MCF 10A (cell line): ENCODE measurements at regions not wholly inside any gene's neighbourhood (a gene's known extent, or its start where the extent isn't known, plus 50 kb on each side); places are given as distances from the start of the nearest gene placed in this dataset.

Experiments used
- BruUV-seq: library from RNA; stranded (reverse); fragments of 400-500 nt; replicated peaks from 2 replicates; lab custom pipeline; 2021; lab: Mats Ljungman, UMichigan
- CTCF ChIA-PET: fragments of 300-600 bp; sonication (Branson Sonifier 250); formaldehyde crosslinking; extraction: SDS; loops from one replicate; lab custom pipeline; 2021; ENCODE audit warnings: antibody characterized with exemption, inconsistent platforms; lab: Yijun Ruan, JAX
- POLR2A ChIA-PET: fragments of 300-600, 350-650 bp; sonication (Branson Sonifier 250); formaldehyde crosslinking; extraction: SDS; loops from one replicate; lab custom pipeline; 2020; ENCODE audit warnings: antibody characterized with exemption, inconsistent platforms; lab: Yijun Ruan, JAX
- DNase-seq: peaks from one replicate; pipeline ENCODE4 v3.0.0-alpha.2; 2018; ENCODE audit not compliant: unreplicated experiment
- H3K27ac Mint-ChIP-seq: one replicate; pipeline ENCODE4 v1.8.0; 2022; ENCODE audit warnings: mild to moderate bottlenecking, low read depth, mixed read lengths; ENCODE audit not compliant: unreplicated experiment
- H3K27me3 Mint-ChIP-seq: one replicate; pipeline ENCODE4 v1.8.0; 2022; ENCODE audit warnings: mixed read lengths; ENCODE audit not compliant: insufficient read depth, unreplicated experiment
- H3K36me3 Mint-ChIP-seq: one replicate; pipeline ENCODE4 v1.8.0; 2022; ENCODE audit warnings: mild to moderate bottlenecking, moderate library complexity, mixed read lengths; ENCODE audit not compliant: insufficient read depth, unreplicated experiment
- H3K4me1 Mint-ChIP-seq: one replicate; pipeline ENCODE4 v1.8.0; 2022; ENCODE audit warnings: mixed read lengths; ENCODE audit not compliant: insufficient read depth, unreplicated experiment
- H3K4me3 Mint-ChIP-seq: one replicate; pipeline ENCODE4 v1.8.0; 2022; ENCODE audit warnings: mild to moderate bottlenecking, moderate library complexity, mixed read lengths; ENCODE audit not compliant: unreplicated experiment
- H3K9me3 Mint-ChIP-seq: one replicate; pipeline ENCODE4 v1.8.0; 2022; ENCODE audit warnings: mixed read lengths; ENCODE audit not compliant: unreplicated experiment
- intact Hi-C: fragments of 100-400 bp; cut with micrococcal nuclease; formaldehyde crosslinking; loops from 2 replicates; pipeline ENCODE4 v1.14.1; 2022
- TF ChIP-seq, protein P1 (sequence below): fragments of 200-600 bp; IDR thresholded peaks from one replicate; pipeline ENCODE4 v1.8.0; 2022; ENCODE audit warnings: antibody characterized with exemption, mild to moderate bottlenecking; ENCODE audit not compliant: unreplicated experiment

DNA sequence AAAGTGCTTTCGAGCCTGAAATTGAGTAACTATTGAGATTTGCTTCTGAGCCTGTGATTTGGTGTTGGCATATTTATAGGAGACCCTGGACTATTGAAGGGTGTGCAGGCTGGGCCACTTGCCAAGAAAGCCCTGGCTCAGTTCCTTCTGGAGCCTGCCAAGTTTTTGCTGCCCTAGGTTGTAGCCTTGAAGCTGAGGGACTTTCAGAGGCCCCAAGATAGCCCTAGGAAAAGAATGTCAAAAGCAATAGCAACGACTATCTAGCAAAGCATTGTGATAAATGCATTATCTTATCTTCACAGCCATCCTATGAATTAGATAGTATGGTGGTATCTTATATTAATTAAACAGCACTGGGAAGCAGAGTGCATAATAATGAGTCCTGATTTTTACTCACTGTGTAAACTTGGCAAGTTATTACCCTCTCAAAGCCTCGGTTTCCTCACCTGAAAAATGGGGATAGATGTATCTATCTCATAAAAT, 473.7 kb upstream of the PODXL start:
- peak; percentile 52 for DNase-seq
- H3K27ac Mint-ChIP-seq = no peak overlapping the region
- no peak overlapping the region for H3K4me3 Mint-ChIP-seq
- no peaks in the 10 kb centered on the region for H3K27me3 Mint-ChIP-seq
- TF ChIP-seq, protein P1, sequence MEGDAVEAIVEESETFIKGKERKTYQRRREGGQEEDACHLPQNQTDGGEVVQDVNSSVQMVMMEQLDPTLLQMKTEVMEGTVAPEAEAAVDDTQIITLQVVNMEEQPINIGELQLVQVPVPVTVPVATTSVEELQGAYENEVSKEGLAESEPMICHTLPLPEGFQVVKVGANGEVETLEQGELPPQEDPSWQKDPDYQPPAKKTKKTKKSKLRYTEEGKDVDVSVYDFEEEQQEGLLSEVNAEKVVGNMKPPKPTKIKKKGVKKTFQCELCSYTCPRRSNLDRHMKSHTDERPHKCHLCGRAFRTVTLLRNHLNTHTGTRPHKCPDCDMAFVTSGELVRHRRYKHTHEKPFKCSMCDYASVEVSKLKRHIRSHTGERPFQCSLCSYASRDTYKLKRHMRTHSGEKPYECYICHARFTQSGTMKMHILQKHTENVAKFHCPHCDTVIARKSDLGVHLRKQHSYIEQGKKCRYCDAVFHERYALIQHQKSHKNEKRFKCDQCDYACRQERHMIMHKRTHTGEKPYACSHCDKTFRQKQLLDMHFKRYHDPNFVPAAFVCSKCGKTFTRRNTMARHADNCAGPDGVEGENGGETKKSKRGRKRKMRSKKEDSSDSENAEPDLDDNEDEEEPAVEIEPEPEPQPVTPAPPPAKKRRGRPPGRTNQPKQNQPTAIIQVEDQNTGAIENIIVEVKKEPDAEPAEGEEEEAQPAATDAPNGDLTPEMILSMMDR = no peak
- BruUV-seq = no TSS peak
- ChIA-PET CTCF (interaction anchor here (1.1 kb wide), 1 partner anchor 22 kb away, joined by 3 read pairs; no protein-coding TSS in a partner anchor), POLR2A (no interaction called here)
- no peaks in the 10 kb centered on the region for H3K9me3 Mint-ChIP-seq
- intact Hi-C loops = no loop called here
- no peaks in the 10 kb centered on the region for H3K4me1 Mint-ChIP-seq
- no peaks in the 10 kb centered on the region for H3K36me3 Mint-ChIP-seq

DNA sequence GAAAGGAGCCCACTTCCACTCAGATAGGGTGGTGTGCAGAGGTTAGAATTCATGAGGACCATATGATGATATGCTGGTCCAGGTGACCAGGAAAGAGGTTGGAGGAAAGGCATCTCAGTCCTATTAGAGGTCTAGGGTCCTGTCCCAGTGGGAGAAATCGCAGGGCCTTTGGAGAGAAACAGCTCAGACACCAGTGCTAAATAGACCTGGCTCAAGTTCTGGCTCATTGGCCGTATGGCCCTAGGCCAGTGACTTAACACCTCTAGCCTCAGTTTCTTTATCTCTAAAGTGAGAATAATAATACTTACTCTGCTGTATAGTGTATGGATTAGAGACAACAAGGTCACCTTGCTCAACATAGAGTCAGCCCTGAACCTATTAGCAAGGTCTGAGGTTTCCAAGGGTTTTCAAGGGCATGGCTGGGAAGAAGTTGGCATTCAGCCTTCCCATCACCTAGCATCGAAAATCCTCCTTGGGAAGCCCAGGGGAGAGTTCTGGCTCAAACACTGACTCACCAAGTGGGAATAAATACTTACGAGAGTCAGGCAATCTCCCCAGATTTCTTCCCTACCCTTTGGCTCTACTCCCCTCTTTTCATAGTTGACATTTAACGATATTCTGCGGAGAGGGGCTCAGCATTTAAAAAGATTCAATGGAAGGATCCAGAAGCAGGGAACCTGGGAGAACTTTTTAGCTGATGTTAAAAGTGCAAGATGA, 473.1 kb upstream of the PODXL start:
- CTCF ChIA-PET = interaction anchor here (0.6 to 1.1 kb wide), 2 partner anchors 11 to 21 kb away, joined by 3 read pairs; no protein-coding TSS in a partner anchor
- H3K27me3 Mint-ChIP-seq = no peaks in the 10 kb centered on the region
- no peaks in the 10 kb centered on the region for H3K4me1 Mint-ChIP-seq
- TF ChIP-seq, protein P1 = no peak
- no peak overlapping the region for H3K27ac Mint-ChIP-seq
- no TSS peak for BruUV-seq
- H3K9me3 Mint-ChIP-seq = no peaks in the 10 kb centered on the region
- POLR2A ChIA-PET = no interaction called here
- H3K4me3 Mint-ChIP-seq = no peak overlapping the region
- peak; percentile 33 for DNase-seq
- no peaks in the 10 kb centered on the region for H3K36me3 Mint-ChIP-seq
- intact Hi-C loops = no loop called here

DNA sequence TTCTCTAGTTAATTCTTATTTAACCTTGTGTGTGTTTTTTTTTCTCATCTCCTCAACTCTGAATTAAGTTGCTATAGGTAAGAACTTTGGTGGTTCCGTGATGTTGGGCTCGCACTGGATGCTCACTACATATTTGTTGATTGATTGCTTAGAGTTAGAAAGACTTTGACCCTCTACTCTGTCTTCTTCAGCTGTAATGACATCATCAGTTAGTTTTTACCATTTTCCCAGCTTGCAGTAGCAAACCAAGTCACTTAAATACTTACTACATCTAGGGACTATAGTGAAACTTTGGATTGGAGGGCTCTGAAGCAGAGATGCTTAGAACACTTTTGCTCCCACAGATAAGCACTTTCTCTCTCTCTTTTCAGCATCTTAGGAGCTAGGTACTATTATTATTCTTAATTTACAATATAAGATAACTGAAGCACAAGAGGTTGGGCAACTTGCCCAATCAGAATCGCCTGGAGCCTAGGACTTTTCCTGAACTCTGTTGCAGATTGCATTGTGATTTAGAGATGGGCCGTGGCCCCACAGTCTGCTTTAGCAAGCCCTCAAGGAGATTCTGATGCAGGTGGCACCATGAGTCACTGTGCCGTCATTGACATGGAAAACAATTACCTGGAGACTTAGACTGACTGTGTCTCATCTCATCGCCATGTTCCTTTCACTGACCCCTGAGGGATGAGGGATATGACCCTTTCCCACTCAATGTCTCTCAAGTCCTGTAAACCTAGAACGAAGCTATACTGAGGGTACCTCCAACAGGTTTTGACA, 471.9 kb upstream of the PODXL start:
- Mint-ChIP-seq H3K4me3 (no peak overlapping the region), H3K36me3 (no peaks in the 10 kb centered on the region), H3K4me1 (no peaks in the 10 kb centered on the region), H3K27ac (no peak overlapping the region), H3K9me3 (no peaks in the 10 kb centered on the region), H3K27me3 (no peaks in the 10 kb centered on the region)
- peak; percentile 60 for DNase-seq
- BruUV-seq = no TSS peak
- CTCF ChIA-PET = interaction anchor here (0.6 kb wide), 1 partner anchor 13 kb away, joined by 3 read pairs; no protein-coding TSS in a partner anchor
- POLR2A ChIA-PET = interaction anchor here (0.6 kb wide), 1 partner anchor 29 kb away, joined by 3 read pairs; no protein-coding TSS in a partner anchor
- intact Hi-C loops = no loop called here
- TF ChIP-seq, protein P1 = no peak

DNA sequence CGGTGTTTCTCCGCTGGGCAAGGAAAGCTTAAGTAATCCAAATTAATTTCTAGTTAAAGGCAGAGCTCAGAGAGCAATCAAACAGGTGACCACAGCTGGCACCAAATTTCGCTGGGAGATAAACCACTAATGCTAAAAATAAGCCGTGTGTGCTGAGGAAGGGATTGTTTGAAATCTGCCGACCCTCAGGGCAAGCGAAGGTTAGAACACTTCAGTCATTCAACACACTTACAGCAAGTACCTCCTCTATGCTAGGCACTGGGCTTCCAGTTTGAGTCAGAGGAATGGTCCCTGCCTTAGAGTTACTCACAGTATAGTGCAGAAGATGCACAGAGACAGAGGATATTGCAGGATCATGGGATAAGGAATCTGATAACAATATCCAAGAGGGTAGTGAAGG, 467.9 kb upstream of the PODXL start:
- no peaks in the 10 kb centered on the region for H3K36me3 Mint-ChIP-seq
- no TSS peak for BruUV-seq
- no peaks in the 10 kb centered on the region for H3K4me1 Mint-ChIP-seq
- no peaks in the 10 kb centered on the region for H3K27me3 Mint-ChIP-seq
- POLR2A ChIA-PET = interaction anchor here (0.6 kb wide), 1 partner anchor 90 kb away, joined by 5 read pairs; no protein-coding TSS in a partner anchor
- CTCF ChIA-PET = no interaction called here
- H3K9me3 Mint-ChIP-seq = no peaks in the 10 kb centered on the region
- DNase-seq = no peak
- TF ChIP-seq, protein P1 = no peak
- intact Hi-C loops = no loop called here
- H3K27ac Mint-ChIP-seq = no peak overlapping the region
- no peak overlapping the region for H3K4me3 Mint-ChIP-seq
